ENCODE measurements at regions not wholly inside any gene's neighbourhood (a gene's known extent, or its start where the extent isn't known, plus 50 kb on each side); places are given as distances from the start of the nearest gene placed in this dataset.
"Not testable (repeated sequence)": the region's sequence is repeated elsewhere in the genome, so short reads cannot be mapped to it uniquely, and the experiment has no call there.

- no peak for DNase-seq
These were observed 93.1 kb upstream of the HIF1A start for GRCh38 chr14:61602003-61602732.

GRCh38 chr14:61602733-61603077 is 92.6 kb upstream of the HIF1A start:
- DNase-seq, result no peak

- DNase-seq, result no peak
These were observed 91.6 kb upstream of the HIF1A start for GRCh38 chr14:61603736-61604135.

- DNase-seq, result no peak
These were observed 87.6 kb upstream of the HIF1A start for GRCh38 chr14:61607570-61608244.

GRCh38 chr14:61608245-61609165 is 86.8 kb upstream of the HIF1A start:
- peak in 1 of 2 experiments; percentile 27 for DNase-seq

- DNase-seq, result no peak
These were observed 86.0 kb upstream of the HIF1A start for GRCh38 chr14:61609191-61609843.

- DNase-seq, result no peak
These were observed 85.4 kb upstream of the HIF1A start for GRCh38 chr14:61609884-61610283.

GRCh38 chr14:61610900-61611299 is 84.4 kb upstream of the HIF1A start:
- DNase-seq, result no peak

- DNase-seq, result no peak
These were observed 83.3 kb upstream of the HIF1A start for GRCh38 chr14:61611880-61612630.

- not testable (repeated sequence) for DNase-seq
These were observed 82.3 kb upstream of the HIF1A start for GRCh38 chr14:61613006-61613405.

GRCh38 chr14:61614693-61615092 is 80.6 kb upstream of the HIF1A start:
- DNase-seq, result no peak

- no peak for DNase-seq
These were observed 79.4 kb upstream of the HIF1A start for GRCh38 chr14:61615743-61616523.

GRCh38 chr14:61616524-61617185 is 78.7 kb upstream of the HIF1A start:
- DNase-seq, result no peak

- DNase-seq, result no peak
These were observed 76.9 kb upstream of the HIF1A start for GRCh38 chr14:61618448-61618847.

GRCh38 chr14:61619494-61619893 is 75.8 kb upstream of the HIF1A start:
- DNase-seq, result no peak

GRCh38 chr14:61620130-61620946 is 75.0 kb upstream of the HIF1A start:
- peak in 1 of 2 experiments; percentile 13 for DNase-seq

GRCh38 chr14:61621444-61621843 is 73.9 kb upstream of the HIF1A start:
- DNase-seq, result no peak

- no peak for DNase-seq
These were observed 73.3 kb upstream of the HIF1A start for GRCh38 chr14:61622051-61622450.

GRCh38 chr14:61623927-61624326 is 71.4 kb upstream of the HIF1A start:
- DNase-seq, result no peak

GRCh38 chr14:61625165-61625564 is 70.1 kb upstream of the HIF1A start:
- DNase-seq, result no peak
